Esophagus squamous epithelium (tissue), 4 donors: ENCODE measurements at regions not wholly inside any gene's neighbourhood (a gene's known extent, or its start where the extent isn't known, plus 50 kb on each side); places are given as distances from the start of the nearest gene placed in this dataset.

ENCODE experiments used
- CTCF ChIP-seq, 6 experiments: fragments of 450-650 bp in 4 of 6; fragments of 200-600 bp in 2 of 6; sonication (generic) in 2 of 6; IDR thresholded peaks; one replicate each; pipeline ENCODE4 v1.5.1; 2016 to 2019; ENCODE audit warnings: antibody characterized with exemption in 6 of 6, mild to moderate bottlenecking in 4 of 6, moderate library complexity in 4 of 6
- POLR2A ChIP-seq, 4 donors: fragments of 450-650 bp; IDR thresholded peaks; one replicate each; pipeline ENCODE4 v1.6.1; 2017; ENCODE audit warnings: antibody characterized with exemption in 4 of 4, mild to moderate bottlenecking in 4 of 4, moderate library complexity in 3 of 4

- no peak for TF ChIP-seq CTCF (IDR thresholded peaks at IDR 0.05)
- TF ChIP-seq POLR2A (IDR thresholded peaks at IDR 0.05) = no peak
Measured at GRCh38 chr9:78756813-78757510, 460.0 kb downstream of the PSAT1 start.
